ENCODE measurements at regions not wholly inside any gene's neighbourhood (a gene's known extent, or its start where the extent isn't known, plus 50 kb on each side); places are given as distances from the start of the nearest gene placed in this dataset.
A peak's percentile ranks its signal among the peaks of the same experiment; 100 is the strongest.

- TF ChIP-seq NONO (IDR thresholded peaks at IDR 0.05) (peak; percentile 68; the same call in 1 of the 2 replicates), NONO (CRISPR knock-in tag; conservative IDR thresholded peaks at IDR 0.05) (no peak), ZFP36L2 (CRISPR knock-in tag; IDR thresholded peaks at IDR 0.05) (no peak), PCBP2 (optimal IDR thresholded peaks at IDR 0.05; ENCODE audit: low read depth, low read length, poor library complexity, severe bottlenecking) (no peak), RCOR2 (CRISPR knock-in tag; IDR thresholded peaks at IDR 0.05) (no peak), FOXA1 (IDR thresholded peaks at IDR 0.05) (peak; percentile 21; the same call in 1 of the 2 replicates), FOXA1 (CRISPR knock-in tag; IDR thresholded peaks at IDR 0.05) (no peak), ZNF282 (IDR thresholded peaks at IDR 0.05; ENCODE audit: partially characterized antibody) (no peak), ELF4 (CRISPR knock-in tag; IDR thresholded peaks at IDR 0.05; ENCODE audit: borderline replicate concordance) (no peak), PRDM4 (CRISPR knock-in tag; IDR thresholded peaks at IDR 0.05; ENCODE audit: borderline replicate concordance) (no peak), RBAK (CRISPR knock-in tag; IDR thresholded peaks at IDR 0.05) (no peak), NCOA1 (CRISPR knock-in tag; IDR thresholded peaks at IDR 0.05) (no peak), MNT (IDR thresholded peaks at IDR 0.05) (0 out of 2 replicates have a peak, but pooled peaks have one; percentile 14), IKZF1 (IDR thresholded peaks at IDR 0.05) (0 out of 2 replicates have a peak, but pooled peaks have one; percentile 43), SKI (IDR thresholded peaks at IDR 0.05; ENCODE audit: partially characterized antibody) (no peak), NFRKB (IDR thresholded peaks at IDR 0.05) (peak; percentile 45; the same call in 1 of the 2 replicates), ZFP1 (CRISPR knock-in tag; IDR thresholded peaks at IDR 0.05) (no peak), TBX3 (IDR thresholded peaks at IDR 0.05; ENCODE audit: borderline replicate concordance) (no peak), ZMAT3 (CRISPR knock-in tag; conservative IDR thresholded peaks at IDR 0.05) (no peak), ZMAT5 (CRISPR knock-in tag; IDR thresholded peaks at IDR 0.05; ENCODE audit: borderline replicate concordance, low read depth) (no peak), ZNF703 (CRISPR knock-in tag; IDR thresholded peaks at IDR 0.05; ENCODE audit: borderline replicate concordance) (no peak), JARID2 (CRISPR knock-in tag; IDR thresholded peaks at IDR 0.05; ENCODE audit: insufficient replicate concordance) (no peak), HMG20B (CRISPR knock-in tag; conservative IDR thresholded peaks at IDR 0.05) (no peak), E2F2 (CRISPR knock-in tag; IDR thresholded peaks at IDR 0.05; ENCODE audit: borderline replicate concordance) (no peak), FOXK1 (CRISPR knock-in tag; IDR thresholded peaks at IDR 0.05; ENCODE audit: borderline replicate concordance, low read depth) (no peak)
These were observed 92.9 kb downstream of the PAX1 start (continued) for GRCh38 chr20:21798384-21798783.

All from HepG2 (cell line).